Panc1 (cell line): ENCODE measurements at regions not wholly inside any gene's neighbourhood (a gene's known extent, or its start where the extent isn't known, plus 50 kb on each side); places are given as distances from the start of the nearest gene placed in this dataset.

Source experiments
- ATAC-seq: fragments of 200-7000 bp; cut with Tn5 transposase; 2 replicates; pipeline ENCODE4 v1.9.1; 2020; ENCODE audit warnings: mild to moderate bottlenecking, moderate library complexity
- BruUV-seq: library from RNA; stranded (reverse); fragments of 400-500 nt; replicated peaks from 2 replicates; lab custom pipeline; 2021; lab: Mats Ljungman, UMichigan
- CTCF ChIA-PET: fragments of 300-600 bp; sonication (Branson Sonifier 250); formaldehyde crosslinking; loops from one replicate; lab custom pipeline; 2022; ENCODE audit warnings: antibody characterized with exemption; lab: Charles Lee
- POLR2A ChIA-PET: fragments of 300-600 bp; sonication (Branson Sonifier 250); formaldehyde crosslinking; loops from one replicate; lab custom pipeline; 2022; ENCODE audit warnings: antibody characterized with exemption; lab: Charles Lee
- DNase-seq: peaks from one replicate; pipeline ENCODE4 v3.0.0-alpha.2; 2010; ENCODE audit warnings: low read depth, low spot score
- H3K27ac ChIP-seq: 2 replicates; pipeline ENCODE4 v1.5.1; 2011; ENCODE audit warnings: mild to moderate bottlenecking, low read length, inconsistent platforms
- H3K27me3 ChIP-seq: fragments of 200-500 bp; sonication (Bioruptor generic); 2 replicates; pipeline ENCODE4 v1.6.0; 2014; ENCODE audit warnings: low read length, inconsistent platforms; ENCODE audit not compliant: control insufficient read depth, insufficient read depth
- H3K36me3 ChIP-seq: fragments of 200-500 bp; sonication (Bioruptor generic); 2 replicates; pipeline ENCODE4 v1.5.1; 2014; ENCODE audit warnings: inconsistent platforms, mild to moderate bottlenecking, low read length, moderate library complexity; ENCODE audit not compliant: control insufficient read depth, insufficient read depth
- H3K4me1 ChIP-seq: 2 replicates; pipeline ENCODE4 v1.5.1; 2011; ENCODE audit warnings: inconsistent platforms, mild to moderate bottlenecking, low read length, moderate library complexity; ENCODE audit not compliant: control insufficient read depth, insufficient read depth
- H3K4me3 ChIP-seq, 2 experiments: 2 replicates each; pipeline ENCODE4 v1.5.1; 2011 to 2012; ENCODE audit warnings: low read depth in 2 of 2, low read length in 2 of 2, mild to moderate bottlenecking in 2 of 2, inconsistent platforms in 1 of 2, moderate library complexity in 1 of 2
- H3K9me3 ChIP-seq: fragments of 200-500 bp; sonication (Bioruptor generic); 2 replicates; pipeline ENCODE4 v1.5.1; 2014; ENCODE audit warnings: low read depth, mild to moderate bottlenecking, inconsistent platforms, low read length, moderate library complexity; ENCODE audit not compliant: control insufficient read depth, insufficient read depth
- POLR2AphosphoS5 ChIP-seq: IDR thresholded peaks from 2 replicates; pipeline ENCODE4 v1.6.1; 2012; ENCODE audit warnings: mild to moderate bottlenecking, low read depth, low read length, moderate library complexity
- SIN3A ChIP-seq: IDR thresholded peaks from 2 replicates; pipeline ENCODE4 v1.6.1; 2012; ENCODE audit warnings: low read depth, mild to moderate bottlenecking, low read length, moderate library complexity, borderline replicate concordance; ENCODE audit not compliant: insufficient read depth
- TCF7L2 ChIP-seq: IDR thresholded peaks from 2 replicates; pipeline ENCODE4 v1.6.1; 2011; ENCODE audit warnings: mild to moderate bottlenecking, low read depth, low read length, inconsistent platforms
- in situ Hi-C: cut with HindIII; loops from 2 replicates; pipeline ENCODE4 v1.10.0; 2016; ENCODE audit warnings: low sequenced_read_pairs, low pct_unique_long_range_greater_than_20kb
- intact Hi-C: fragments of 100-400 bp; cut with micrococcal nuclease; formaldehyde crosslinking; loops from one replicate; pipeline ENCODE4 v1.10.0; 2022; ENCODE audit not compliant: unreplicated experiment
- TF ChIP-seq, protein P1 (sequence below): fragments of 450-650 bp; IDR thresholded peaks from 2 replicates; pipeline ENCODE4 v1.5.1; 2017; ENCODE audit warnings: mild to moderate bottlenecking
- TF ChIP-seq, protein P2 (sequence below), 2 experiments: IDR thresholded peaks; 2 replicates each; pipeline ENCODE4 v1.6.1; 2011 to 2012; ENCODE audit warnings: low read depth in 2 of 2, control low read depth in 1 of 2, low read length in 1 of 2, mild to moderate bottlenecking in 1 of 2, moderate library complexity in 1 of 2; ENCODE audit not compliant: insufficient read depth in 1 of 2

DNA sequence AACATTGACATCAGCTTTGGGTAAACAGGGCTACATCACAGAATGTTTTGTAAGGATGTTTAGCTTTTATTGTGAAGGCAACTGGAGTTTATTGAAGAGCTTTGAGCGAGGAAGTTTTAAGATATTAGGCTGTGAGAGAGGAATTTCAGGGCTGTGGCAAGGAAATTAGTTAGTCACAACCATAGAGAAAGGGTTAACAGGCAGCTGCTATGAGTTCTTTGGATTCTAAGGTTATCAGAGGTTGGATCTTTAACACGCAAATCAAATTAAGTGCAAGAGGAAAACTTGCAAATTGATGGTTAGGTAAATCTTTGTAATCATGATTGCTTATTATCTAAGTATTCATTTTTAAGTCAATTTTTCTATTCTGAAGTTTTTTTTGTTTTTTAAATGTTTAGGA, 156.0 kb downstream of the UGT8 start:
- intact Hi-C loops, result no loop called here

DNA sequence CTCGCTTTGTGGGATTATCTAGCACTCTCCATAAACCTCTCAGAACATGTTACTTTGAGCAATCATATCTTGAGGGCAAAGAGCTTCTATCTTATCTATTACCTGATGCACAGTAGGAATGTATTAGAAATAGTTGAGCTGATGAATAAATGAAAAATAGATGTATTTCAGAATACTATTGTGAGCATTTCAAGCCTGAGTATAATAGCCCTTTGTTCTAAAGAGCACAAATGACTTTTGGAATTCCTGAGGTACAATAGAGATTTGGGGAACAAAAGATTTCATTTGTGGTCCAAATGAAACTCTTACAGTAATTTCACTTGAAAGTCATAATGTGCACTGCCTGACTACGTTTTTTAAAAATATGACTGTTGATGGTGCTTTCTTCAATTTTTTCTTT, 159.5 kb downstream of the UGT8 start:
- ChIA-PET CTCF (no interaction called here), POLR2A (no interaction called here)
- TF ChIP-seq, protein P1, sequence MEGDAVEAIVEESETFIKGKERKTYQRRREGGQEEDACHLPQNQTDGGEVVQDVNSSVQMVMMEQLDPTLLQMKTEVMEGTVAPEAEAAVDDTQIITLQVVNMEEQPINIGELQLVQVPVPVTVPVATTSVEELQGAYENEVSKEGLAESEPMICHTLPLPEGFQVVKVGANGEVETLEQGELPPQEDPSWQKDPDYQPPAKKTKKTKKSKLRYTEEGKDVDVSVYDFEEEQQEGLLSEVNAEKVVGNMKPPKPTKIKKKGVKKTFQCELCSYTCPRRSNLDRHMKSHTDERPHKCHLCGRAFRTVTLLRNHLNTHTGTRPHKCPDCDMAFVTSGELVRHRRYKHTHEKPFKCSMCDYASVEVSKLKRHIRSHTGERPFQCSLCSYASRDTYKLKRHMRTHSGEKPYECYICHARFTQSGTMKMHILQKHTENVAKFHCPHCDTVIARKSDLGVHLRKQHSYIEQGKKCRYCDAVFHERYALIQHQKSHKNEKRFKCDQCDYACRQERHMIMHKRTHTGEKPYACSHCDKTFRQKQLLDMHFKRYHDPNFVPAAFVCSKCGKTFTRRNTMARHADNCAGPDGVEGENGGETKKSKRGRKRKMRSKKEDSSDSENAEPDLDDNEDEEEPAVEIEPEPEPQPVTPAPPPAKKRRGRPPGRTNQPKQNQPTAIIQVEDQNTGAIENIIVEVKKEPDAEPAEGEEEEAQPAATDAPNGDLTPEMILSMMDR, result no peak
- TF ChIP-seq TCF7L2 (no peak), SIN3A (no peak), POLR2AphosphoS5 (no peak)
- TF ChIP-seq, protein P2, sequence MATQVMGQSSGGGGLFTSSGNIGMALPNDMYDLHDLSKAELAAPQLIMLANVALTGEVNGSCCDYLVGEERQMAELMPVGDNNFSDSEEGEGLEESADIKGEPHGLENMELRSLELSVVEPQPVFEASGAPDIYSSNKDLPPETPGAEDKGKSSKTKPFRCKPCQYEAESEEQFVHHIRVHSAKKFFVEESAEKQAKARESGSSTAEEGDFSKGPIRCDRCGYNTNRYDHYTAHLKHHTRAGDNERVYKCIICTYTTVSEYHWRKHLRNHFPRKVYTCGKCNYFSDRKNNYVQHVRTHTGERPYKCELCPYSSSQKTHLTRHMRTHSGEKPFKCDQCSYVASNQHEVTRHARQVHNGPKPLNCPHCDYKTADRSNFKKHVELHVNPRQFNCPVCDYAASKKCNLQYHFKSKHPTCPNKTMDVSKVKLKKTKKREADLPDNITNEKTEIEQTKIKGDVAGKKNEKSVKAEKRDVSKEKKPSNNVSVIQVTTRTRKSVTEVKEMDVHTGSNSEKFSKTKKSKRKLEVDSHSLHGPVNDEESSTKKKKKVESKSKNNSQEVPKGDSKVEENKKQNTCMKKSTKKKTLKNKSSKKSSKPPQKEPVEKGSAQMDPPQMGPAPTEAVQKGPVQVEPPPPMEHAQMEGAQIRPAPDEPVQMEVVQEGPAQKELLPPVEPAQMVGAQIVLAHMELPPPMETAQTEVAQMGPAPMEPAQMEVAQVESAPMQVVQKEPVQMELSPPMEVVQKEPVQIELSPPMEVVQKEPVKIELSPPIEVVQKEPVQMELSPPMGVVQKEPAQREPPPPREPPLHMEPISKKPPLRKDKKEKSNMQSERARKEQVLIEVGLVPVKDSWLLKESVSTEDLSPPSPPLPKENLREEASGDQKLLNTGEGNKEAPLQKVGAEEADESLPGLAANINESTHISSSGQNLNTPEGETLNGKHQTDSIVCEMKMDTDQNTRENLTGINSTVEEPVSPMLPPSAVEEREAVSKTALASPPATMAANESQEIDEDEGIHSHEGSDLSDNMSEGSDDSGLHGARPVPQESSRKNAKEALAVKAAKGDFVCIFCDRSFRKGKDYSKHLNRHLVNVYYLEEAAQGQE (IDR thresholded peaks at IDR 0.05; ENCODE audit: insufficient read depth in 1 of 2, low read depth in 2 of 2, low read length in 1 of 2), result no peak
- ATAC-seq (no peak), DNase-seq (no peak)
- Histone ChIP-seq H3K9me3 (no peaks in the 10 kb centered on the region), H3K27me3 (no peaks in the 10 kb centered on the region), H3K4me1 (no peaks in the 10 kb centered on the region), H3K4me3 (no peak overlapping the region), H3K27ac (no peak overlapping the region), H3K36me3 (no peaks in the 10 kb centered on the region)
- in situ Hi-C loops, result no loop called here
- intact Hi-C loops, result no loop called here
- BruUV-seq, result no TSS peak

More for the DNA sequence above, 156.0 kb downstream of the UGT8 start:
- ATAC-seq (no peak), DNase-seq (no peak)
- TF ChIP-seq SIN3A (no peak), POLR2AphosphoS5 (no peak), TCF7L2 (no peak)
- TF ChIP-seq, protein P1, result no peak
- TF ChIP-seq, protein P2 (IDR thresholded peaks at IDR 0.05; ENCODE audit: insufficient read depth in 1 of 2, low read depth in 2 of 2, low read length in 1 of 2), result no peak
- no peak overlapping the region for H3K4me3 ChIP-seq
- BruUV-seq, result no TSS peak
- no peaks in the 10 kb centered on the region for H3K36me3 ChIP-seq
- no peaks in the 10 kb centered on the region for H3K27me3 ChIP-seq
- ChIA-PET POLR2A (no interaction called here), CTCF (no interaction called here)
- no peaks in the 10 kb centered on the region for H3K9me3 ChIP-seq
- in situ Hi-C loops, result no loop called here
- no peak overlapping the region for H3K27ac ChIP-seq
- no peaks in the 10 kb centered on the region for H3K4me1 ChIP-seq
